C4-2B (cell line): ENCODE measurements at regions not wholly inside any gene's neighbourhood (a gene's known extent, or its start where the extent isn't known, plus 50 kb on each side); places are given as distances from the start of the nearest gene placed in this dataset.

ENCODE experiments used
- CTCF ChIP-seq: fragments of 450-650 bp; conservative IDR thresholded peaks from 2 replicates; pipeline ENCODE4 v1.5.1; 2017; ENCODE audit warnings: mild to moderate bottlenecking
- ZFX ChIP-seq: fragments of 450-650 bp; IDR thresholded peaks from 2 replicates; pipeline ENCODE4 v1.6.1; 2017

- no peak for TF ChIP-seq ZFX
- no peak for TF ChIP-seq CTCF
Observed at GRCh38 chr1:43068911-43069310, 103.2 kb downstream of the EBNA1BP2 start.
